WTC11 (cell line): ENCODE measurements at regions not wholly inside any gene's neighbourhood (a gene's known extent, or its start where the extent isn't known, plus 50 kb on each side); places are given as distances from the start of the nearest gene placed in this dataset.

Experiments used
- SP1 ChIP-seq: sonication (generic); formaldehyde crosslinking; conservative IDR thresholded peaks from 2 replicates; pipeline ENCODE4 v1.8.1; 2022; ENCODE audit warnings: missing genetic modification reagents
- TF ChIP-seq, protein P1 (sequence below): fragments of 200-600 bp; IDR thresholded peaks from 2 replicates; pipeline ENCODE4 v1.8.0; 2022; ENCODE audit warnings: antibody characterized with exemption
- TF ChIP-seq, protein P2 (sequence below): fragments of 250-450 bp; sonication (Bioruptor Pico); IDR thresholded peaks from 2 replicates; pipeline ENCODE4 v2.1.2; 2022; ENCODE audit warnings: mild to moderate bottlenecking, moderate library complexity

DNA sequence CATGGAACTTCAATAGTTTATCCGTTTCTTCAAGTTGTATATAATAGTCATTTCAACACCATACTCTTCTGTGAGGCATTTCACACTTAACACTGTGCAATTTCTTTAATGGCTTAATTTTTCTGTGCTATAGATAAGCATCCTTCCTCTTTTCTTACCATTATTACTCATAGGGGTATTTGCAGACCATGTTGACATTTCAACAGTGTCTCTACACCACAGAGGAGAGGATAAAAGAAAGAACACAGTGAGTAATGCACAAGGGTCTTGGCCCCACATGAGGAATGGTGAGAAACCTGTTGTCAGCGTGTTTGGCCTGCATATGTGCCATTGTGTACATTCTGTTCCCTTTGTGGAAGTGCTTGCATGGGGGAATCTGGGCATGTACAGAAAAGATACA, 421.5 kb upstream of the MDGA2 start:
- TF ChIP-seq, protein P1, sequence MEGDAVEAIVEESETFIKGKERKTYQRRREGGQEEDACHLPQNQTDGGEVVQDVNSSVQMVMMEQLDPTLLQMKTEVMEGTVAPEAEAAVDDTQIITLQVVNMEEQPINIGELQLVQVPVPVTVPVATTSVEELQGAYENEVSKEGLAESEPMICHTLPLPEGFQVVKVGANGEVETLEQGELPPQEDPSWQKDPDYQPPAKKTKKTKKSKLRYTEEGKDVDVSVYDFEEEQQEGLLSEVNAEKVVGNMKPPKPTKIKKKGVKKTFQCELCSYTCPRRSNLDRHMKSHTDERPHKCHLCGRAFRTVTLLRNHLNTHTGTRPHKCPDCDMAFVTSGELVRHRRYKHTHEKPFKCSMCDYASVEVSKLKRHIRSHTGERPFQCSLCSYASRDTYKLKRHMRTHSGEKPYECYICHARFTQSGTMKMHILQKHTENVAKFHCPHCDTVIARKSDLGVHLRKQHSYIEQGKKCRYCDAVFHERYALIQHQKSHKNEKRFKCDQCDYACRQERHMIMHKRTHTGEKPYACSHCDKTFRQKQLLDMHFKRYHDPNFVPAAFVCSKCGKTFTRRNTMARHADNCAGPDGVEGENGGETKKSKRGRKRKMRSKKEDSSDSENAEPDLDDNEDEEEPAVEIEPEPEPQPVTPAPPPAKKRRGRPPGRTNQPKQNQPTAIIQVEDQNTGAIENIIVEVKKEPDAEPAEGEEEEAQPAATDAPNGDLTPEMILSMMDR, result no peak
- TF ChIP-seq, protein P2, sequence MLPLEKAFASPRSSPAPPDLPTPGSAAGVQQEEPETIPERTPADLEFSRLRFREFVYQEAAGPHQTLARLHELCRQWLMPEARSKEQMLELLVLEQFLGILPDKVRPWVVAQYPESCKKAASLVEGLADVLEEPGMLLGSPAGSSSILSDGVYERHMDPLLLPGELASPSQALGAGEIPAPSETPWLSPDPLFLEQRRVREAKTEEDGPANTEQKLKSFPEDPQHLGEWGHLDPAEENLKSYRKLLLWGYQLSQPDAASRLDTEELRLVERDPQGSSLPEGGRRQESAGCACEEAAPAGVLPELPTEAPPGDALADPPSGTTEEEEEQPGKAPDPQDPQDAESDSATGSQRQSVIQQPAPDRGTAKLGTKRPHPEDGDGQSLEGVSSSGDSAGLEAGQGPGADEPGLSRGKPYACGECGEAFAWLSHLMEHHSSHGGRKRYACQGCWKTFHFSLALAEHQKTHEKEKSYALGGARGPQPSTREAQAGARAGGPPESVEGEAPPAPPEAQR, result no peak
- TF ChIP-seq SP1, result no peak
